Hepatocyte (in vitro differentiated cells): ENCODE measurements at regions not wholly inside any gene's neighbourhood (a gene's known extent, or its start where the extent isn't known, plus 50 kb on each side); places are given as distances from the start of the nearest gene placed in this dataset.

Experiments
- DNase-seq: peaks from one replicate; pipeline ENCODE4 v3.0.0-alpha.2; 2016; ENCODE audit warnings: low spot score
- H2AFZ ChIP-seq: fragments of 200-600 bp; sonication (generic); 2 replicates; pipeline ENCODE4 v1.6.0; 2016; ENCODE audit warnings: antibody characterized with exemption, mild to moderate bottlenecking
- H3K27ac ChIP-seq: fragments of 200-600 bp; sonication (generic); 2 replicates; pipeline ENCODE4 v1.5.1; 2016; ENCODE audit warnings: mild to moderate bottlenecking
- H3K27me3 ChIP-seq: fragments of 200-600 bp; sonication (generic); 2 replicates; pipeline ENCODE4 v1.6.1; 2016
- H3K36me3 ChIP-seq: fragments of 200-600 bp; sonication (generic); replicated peaks from 2 replicates; pipeline ENCODE4 v1.5.1; 2016; ENCODE audit warnings: low read depth; ENCODE audit not compliant: insufficient read depth
- H3K4me1 ChIP-seq: fragments of 200-600 bp; sonication (generic); 2 replicates; pipeline ENCODE4 v1.5.1; 2016; ENCODE audit warnings: mild to moderate bottlenecking, moderate library complexity; ENCODE audit not compliant: insufficient read depth
- H3K4me2 ChIP-seq: fragments of 200-600 bp; sonication (generic); 2 replicates; pipeline ENCODE4 v1.6.0; 2016
- H3K4me3 ChIP-seq: fragments of 200-600 bp; sonication (generic); 2 replicates; pipeline ENCODE4 v1.5.1; 2016; ENCODE audit warnings: mild to moderate bottlenecking
- H3K79me2 ChIP-seq: fragments of 200-600 bp; sonication (generic); 2 replicates; pipeline ENCODE4 v1.6.0; 2017; ENCODE audit warnings: mild to moderate bottlenecking
- H3K9me2 ChIP-seq: fragments of 200-600 bp; sonication (generic); replicated peaks from 2 replicates; pipeline ENCODE4 v1.6.0; 2017; ENCODE audit warnings: mild to moderate bottlenecking; ENCODE audit not compliant: insufficient read depth
- H3K9me3 ChIP-seq: fragments of 200-600 bp; sonication (generic); 2 replicates; pipeline ENCODE4 v1.5.1; 2016; ENCODE audit warnings: low read depth, mild to moderate bottlenecking
- H4K20me1 ChIP-seq: fragments of 200-600 bp; sonication (generic); 2 replicates; pipeline ENCODE4 v1.6.0; 2016; ENCODE audit warnings: mild to moderate bottlenecking; ENCODE audit not compliant: insufficient read depth, poor library complexity, severe bottlenecking
- CTCF ChIP-seq: fragments of 200-600 bp; sonication (generic); IDR thresholded peaks from 2 replicates; pipeline ENCODE4 v1.5.1; 2016; ENCODE audit warnings: antibody characterized with exemption, mild to moderate bottlenecking; ENCODE audit not compliant: poor library complexity
- EZH2 ChIP-seq: fragments of 200-600 bp; sonication (generic); IDR thresholded peaks from 2 replicates; pipeline ENCODE4 v1.6.1; 2016; ENCODE audit warnings: antibody characterized with exemption, mild to moderate bottlenecking, borderline replicate concordance
- EZH2phosphoT487 ChIP-seq: fragments of 200-600 bp; sonication (generic); IDR thresholded peaks from one replicate; pipeline ENCODE4 v1.6.1; 2018; ENCODE audit warnings: antibody characterized with exemption, mild to moderate bottlenecking, low read depth, moderate library complexity; ENCODE audit not compliant: unreplicated experiment, severe bottlenecking
- WGBS: methylation state at CpG from one replicate; pipeline ENCODE4 v1.1.6; 2016; ENCODE audit warnings: low lambda C conversion rate; ENCODE audit errors: missing lambda C conversion rate; 5-methylcytosine and 5-hydroxymethylcytosine counted together

GRCh38 chr2:7094231-7094741 is 177.1 kb downstream of the RNF144A start:
- Histone ChIP-seq H3K4me3 (no peak overlapping the region), H2AFZ (no peak overlapping the region), H3K79me2 (no peaks in the 10 kb centered on the region), H3K4me2 (no peak overlapping the region), H3K27ac (no peak overlapping the region), H3K4me1 (no peaks in the 10 kb centered on the region), H3K9me2 (no peaks in the 10 kb centered on the region), H3K9me3 (no peaks in the 10 kb centered on the region), H3K27me3 (no peaks in the 10 kb centered on the region), H4K20me1 (no peaks in the 10 kb centered on the region), H3K36me3 (no peaks in the 10 kb centered on the region)
- TF ChIP-seq CTCF (no peak), EZH2phosphoT487 (no peak), EZH2 (no peak)
- DNase-seq = peak; percentile 16
- 56% methylated on average over 12 of the region's 12 CpGs for WGBS

- no peak overlapping the region for H2AFZ ChIP-seq
Observed at GRCh38 chr2:7096726-7097352, 179.6 kb downstream of the RNF144A start.

GRCh38 chr2:7097353-7097895 is 180.2 kb downstream of the RNF144A start:
- H2AFZ ChIP-seq = peak overlapping the region; percentile 60
- WGBS = 4% methylated on average over 18 of the region's 18 CpGs
- H3K4me2 ChIP-seq = peak overlapping the region; percentile 81
- no peaks in the 10 kb centered on the region for H3K9me3 ChIP-seq
- H3K27me3 ChIP-seq = no peaks in the 10 kb centered on the region
- H3K4me1 ChIP-seq = no peaks in the 10 kb centered on the region
- H3K36me3 ChIP-seq = no peaks in the 10 kb centered on the region
- no peaks in the 10 kb centered on the region for H3K79me2 ChIP-seq
- H3K4me3 ChIP-seq = no peak overlapping the region
- no peak for TF ChIP-seq EZH2phosphoT487
- TF ChIP-seq CTCF = peak; percentile 99
- TF ChIP-seq EZH2 = no peak
- DNase-seq = peak; percentile 77
- no peak overlapping the region for H3K27ac ChIP-seq
- H4K20me1 ChIP-seq = no peaks in the 10 kb centered on the region
- H3K9me2 ChIP-seq = no peaks in the 10 kb centered on the region

More at GRCh38 chr2:7096726-7097352, 179.6 kb downstream of the RNF144A start:
- H3K9me2 ChIP-seq = no peaks in the 10 kb centered on the region
- no peaks in the 10 kb centered on the region for H3K36me3 ChIP-seq
- H3K4me3 ChIP-seq = no peak overlapping the region
- 87% methylated on average over 20 of the region's 20 CpGs for WGBS
- peak overlapping the region; percentile 81 for H3K4me2 ChIP-seq
- H3K9me3 ChIP-seq = no peaks in the 10 kb centered on the region
- H3K27me3 ChIP-seq = no peaks in the 10 kb centered on the region
- no peak overlapping the region for H3K27ac ChIP-seq
- no peaks in the 10 kb centered on the region for H4K20me1 ChIP-seq
- no peaks in the 10 kb centered on the region for H3K79me2 ChIP-seq
- DNase-seq = no peak
- H3K4me1 ChIP-seq = no peaks in the 10 kb centered on the region
- TF ChIP-seq EZH2 (no peak), CTCF (no peak), EZH2phosphoT487 (no peak)
